CD4-positive, alpha-beta T cell (primary cell): ENCODE measurements at regions not wholly inside any gene's neighbourhood (a gene's known extent, or its start where the extent isn't known, plus 50 kb on each side); places are given as distances from the start of the nearest gene placed in this dataset.

Experiments
- ATAC-seq: fragments of 200-7000 bp; cut with Tn5 transposase; one replicate; pipeline ENCODE4 v1.10.0; 2022; ENCODE audit warnings: mild to moderate bottlenecking; ENCODE audit not compliant: poor library complexity
- CTCF ChIA-PET: fragments of 350-600 bp; sonication (Branson Sonifier 250); formaldehyde crosslinking; loops from one replicate; lab custom pipeline; 2021; ENCODE audit warnings: antibody characterized with exemption, inconsistent platforms; lab: Charles Lee
- POLR2A ChIA-PET: fragments of 350-600 bp; sonication (Branson Sonifier 250); formaldehyde crosslinking; loops from one replicate; lab custom pipeline; 2021; ENCODE audit warnings: antibody characterized with exemption, inconsistent platforms; lab: Charles Lee
- DNase-seq, 14 experiments: peaks; one replicate each; pipeline ENCODE4 v3.0.0-alpha.2; 2013 to 2020; ENCODE audit warnings: mixed read lengths in 2 of 14
- H3K27ac ChIP-seq, 2 donors: one replicate each; pipeline versions ENCODE4 v1.5.1 to v1.7.0; 2013; ENCODE audit warnings: low read length in 2 of 2, low read depth in 1 of 2, mild to moderate bottlenecking in 1 of 2
- H3K27me3 ChIP-seq, 2 experiments: 1 replicate in 1 of 2; 2 replicates in 1 of 2; pipeline versions ENCODE4 v1.6.1 to v1.7.0; 2013; ENCODE audit warnings: low read length in 2 of 2, control low read depth in 1 of 2, mild to moderate bottlenecking in 1 of 2, moderate library complexity in 1 of 2; ENCODE audit not compliant: insufficient read depth in 2 of 2, control insufficient read depth in 1 of 2
- H3K36me3 ChIP-seq: one replicate; pipeline ENCODE4 v1.6.1; 2013; ENCODE audit warnings: low read length, control low read depth; ENCODE audit not compliant: insufficient read depth
- H3K4me1 ChIP-seq: one replicate; pipeline ENCODE4 v1.6.1; 2013; ENCODE audit warnings: low read length, control low read depth; ENCODE audit not compliant: insufficient read depth
- H3K4me3 ChIP-seq: one replicate; pipeline ENCODE4 v1.5.1; 2013; ENCODE audit warnings: mild to moderate bottlenecking, low read length, moderate library complexity
- H3K9me3 ChIP-seq, 2 experiments: 1 replicate in 1 of 2; 2 replicates in 1 of 2; pipeline versions ENCODE4 v1.6.1 to v1.7.0; 2013; ENCODE audit warnings: low read length in 2 of 2, mild to moderate bottlenecking in 2 of 2, control low read depth in 1 of 2, moderate library complexity in 1 of 2; ENCODE audit not compliant: control insufficient read depth in 1 of 2, insufficient read depth in 1 of 2
- H3K27ac Mint-ChIP-seq: one replicate; pipeline ENCODE4 v1.8.0; 2020; ENCODE audit warnings: mixed read lengths
- H3K27me3 Mint-ChIP-seq: one replicate; pipeline ENCODE4 v1.8.0; 2021; ENCODE audit warnings: mixed read lengths
- H3K36me3 Mint-ChIP-seq: one replicate; pipeline ENCODE4 v1.8.0; 2021; ENCODE audit warnings: low read depth, mixed read lengths
- H3K4me1 Mint-ChIP-seq: one replicate; pipeline ENCODE4 v1.8.0; 2021; ENCODE audit warnings: low read depth, mixed read lengths
- H3K4me3 Mint-ChIP-seq: one replicate; pipeline ENCODE4 v1.8.0; 2020; ENCODE audit warnings: mild to moderate bottlenecking, mixed read lengths
- H3K9me3 Mint-ChIP-seq: one replicate; pipeline ENCODE4 v1.8.0; 2020; ENCODE audit warnings: mixed read lengths
- CTCF ChIP-seq: fragments of 200-600 bp; IDR thresholded peaks from one replicate; pipeline ENCODE4 v1.8.0; 2022; ENCODE audit warnings: antibody characterized with exemption, mild to moderate bottlenecking
- intact Hi-C, 2 experiments: fragments of 100-400 bp; cut with DNase I in 1 of 2; cut with micrococcal nuclease in 1 of 2; formaldehyde crosslinking; loops; one replicate each; pipeline versions ENCODE4 v1.15.1 to v1.9.0; 2023 to 2025; cut with DNase I, micrococcal nuclease

GRCh38 chr12:30002677-30003076, 218.9 kb upstream of the TMTC1 start:
- H3K4me3 ChIP-seq: no peak overlapping the region
- no peaks in the 10 kb centered on the region for H3K36me3 Mint-ChIP-seq
- no peaks in the 10 kb centered on the region for H3K9me3 ChIP-seq

GRCh38 chr12:30000401-30000800, 216.7 kb upstream of the TMTC1 start:
- no peaks in the 10 kb centered on the region for H3K4me1 Mint-ChIP-seq
- no peaks in the 10 kb centered on the region for H3K27me3 Mint-ChIP-seq
- no peak overlapping the region for H3K27ac ChIP-seq
- H3K4me1 ChIP-seq: no peaks in the 10 kb centered on the region
- no peak overlapping the region for H3K4me3 ChIP-seq
- no peaks in the 10 kb centered on the region for H3K9me3 ChIP-seq
- no peak overlapping the region for H3K27ac Mint-ChIP-seq
- ATAC-seq (no peak), DNase-seq (no peak)
- no peaks in the 10 kb centered on the region for H3K36me3 Mint-ChIP-seq
- no peaks in the 10 kb centered on the region for H3K9me3 Mint-ChIP-seq
- H3K4me3 Mint-ChIP-seq: no peak overlapping the region
- no peak for TF ChIP-seq CTCF
- CTCF ChIA-PET: interaction anchor here (1.5 kb wide), 1 partner anchor 10 kb away, joined by 3 read pairs; no protein-coding TSS in a partner anchor
- intact Hi-C loops: no loop called here
- POLR2A ChIA-PET: no interaction called here
- no peaks in the 10 kb centered on the region for H3K36me3 ChIP-seq
- H3K27me3 ChIP-seq: no peaks in the 10 kb centered on the region

More at GRCh38 chr12:30002677-30003076, 218.9 kb upstream of the TMTC1 start:
- H3K27ac Mint-ChIP-seq: no peak overlapping the region
- H3K4me3 Mint-ChIP-seq: no peak overlapping the region
- H3K27me3 Mint-ChIP-seq: no peaks in the 10 kb centered on the region
- Histone ChIP-seq H3K27ac (no peak overlapping the region), H3K4me1 (no peaks in the 10 kb centered on the region), H3K27me3 (no peaks in the 10 kb centered on the region), H3K36me3 (no peaks in the 10 kb centered on the region)
- DNase-seq: no peak
- H3K9me3 Mint-ChIP-seq: no peaks in the 10 kb centered on the region
- ATAC-seq: no peak
- intact Hi-C loops: no loop called here
- TF ChIP-seq CTCF: no peak
- ChIA-PET POLR2A (no interaction called here), CTCF (no interaction called here)
- no peaks in the 10 kb centered on the region for H3K4me1 Mint-ChIP-seq

- H3K36me3 Mint-ChIP-seq: no peaks in the 10 kb centered on the region
Observed at GRCh38 chr12:29996993-29997392, 213.3 kb upstream of the TMTC1 start.

More at GRCh38 chr12:29996993-29997392, 213.3 kb upstream of the TMTC1 start:
- H3K9me3 Mint-ChIP-seq: peaks cover 2% of the 10 kb centered on the region
- DNase-seq (no peak), ATAC-seq (no peak)
- H3K9me3 ChIP-seq: no peaks in the 10 kb centered on the region
- no peaks in the 10 kb centered on the region for H3K4me1 Mint-ChIP-seq
- TF ChIP-seq CTCF: no peak
- no peak overlapping the region for H3K4me3 ChIP-seq
- H3K4me1 ChIP-seq: no peaks in the 10 kb centered on the region
- ChIA-PET POLR2A (no interaction called here), CTCF (no interaction called here)
- H3K27ac Mint-ChIP-seq: no peak overlapping the region
- H3K4me3 Mint-ChIP-seq: no peak overlapping the region
- H3K27me3 Mint-ChIP-seq: no peaks in the 10 kb centered on the region
- H3K27me3 ChIP-seq: no peaks in the 10 kb centered on the region
- intact Hi-C loops: no loop called here
- no peak overlapping the region for H3K27ac ChIP-seq
- H3K36me3 ChIP-seq: no peaks in the 10 kb centered on the region
